DMS79 treated with DMSO at 0.1 percent for 48 hours (cell line): ENCODE measurements at regions not wholly inside any gene's neighbourhood (a gene's known extent, or its start where the extent isn't known, plus 50 kb on each side); places are given as distances from the start of the nearest gene placed in this dataset.
"Not testable (repeated sequence)": the region's sequence is repeated elsewhere in the genome, so short reads cannot be mapped to it uniquely, and the experiment has no call there.

Source experiments
- DNase-seq: peaks from one replicate; lab custom pipeline; 2025; lab: John Stamatoyannopoulos, UW

- no peak for DNase-seq
Measured at GRCh38 chr7:10593080-10593479, 380.6 kb upstream of the PHF14 start.

GRCh38 chr7:10596827-10597226 is 376.8 kb upstream of the PHF14 start:
- DNase-seq = no peak

GRCh38 chr7:10604128-10604527 is 369.5 kb upstream of the PHF14 start:
- no peak for DNase-seq

GRCh38 chr7:10612950-10613349 is 360.7 kb upstream of the PHF14 start:
- no peak for DNase-seq

GRCh38 chr7:10618953-10619352 is 354.7 kb upstream of the PHF14 start:
- DNase-seq = no peak

GRCh38 chr7:10632712-10633111 is 341.0 kb upstream of the PHF14 start:
- no peak for DNase-seq

- no peak for DNase-seq
Measured at GRCh38 chr7:10634239-10634638, 339.4 kb upstream of the PHF14 start.

GRCh38 chr7:10637991-10638390 is 335.7 kb upstream of the PHF14 start:
- DNase-seq = no peak

- DNase-seq = no peak
Measured at GRCh38 chr7:10643545-10643944, 330.1 kb upstream of the PHF14 start.

- no peak for DNase-seq
Measured at GRCh38 chr7:10644849-10645248, 328.8 kb upstream of the PHF14 start.

- DNase-seq = no peak
Measured at GRCh38 chr7:10646194-10646593, 327.5 kb upstream of the PHF14 start.

GRCh38 chr7:10648289-10648688 is 325.4 kb upstream of the PHF14 start:
- DNase-seq = no peak

GRCh38 chr7:10649120-10649519 is 324.6 kb upstream of the PHF14 start:
- DNase-seq = not testable (repeated sequence)

GRCh38 chr7:10655031-10655430 is 318.6 kb upstream of the PHF14 start:
- DNase-seq = no peak

GRCh38 chr7:10657201-10657600 is 316.5 kb upstream of the PHF14 start:
- DNase-seq = no peak

GRCh38 chr7:10657837-10658236 is 315.8 kb upstream of the PHF14 start:
- no peak for DNase-seq

GRCh38 chr7:10662491-10662890 is 311.2 kb upstream of the PHF14 start:
- no peak for DNase-seq

GRCh38 chr7:10662982-10663884 is 310.4 kb upstream of the PHF14 start:
- DNase-seq = no peak

- no peak for DNase-seq
Measured at GRCh38 chr7:10672186-10672585, 301.5 kb upstream of the PHF14 start.

- DNase-seq = no peak
Measured at GRCh38 chr7:10677211-10677610, 296.5 kb upstream of the PHF14 start.

GRCh38 chr7:10677668-10678232 is 295.9 kb upstream of the PHF14 start:
- DNase-seq = no peak

- no peak for DNase-seq
Measured at GRCh38 chr7:10684606-10685005, 289.1 kb upstream of the PHF14 start.

GRCh38 chr7:10685040-10685439 is 288.6 kb upstream of the PHF14 start:
- DNase-seq = no peak

GRCh38 chr7:10688544-10688943 is 285.1 kb upstream of the PHF14 start:
- no peak for DNase-seq
